GM12878 (cell line): ENCODE measurements at regions not wholly inside any gene's neighbourhood (a gene's known extent, or its start where the extent isn't known, plus 50 kb on each side); places are given as distances from the start of the nearest gene placed in this dataset.

Experiments
- ATAC-seq: fragments of 200-7000 bp; cut with Tn5 transposase; 3 replicates; pipeline ENCODE4 v1.9.1; 2020; ENCODE audit warnings: mild to moderate bottlenecking, moderate library complexity
- BruUV-seq: library from RNA; stranded (reverse); fragments of 400-500 nt; replicated peaks from 2 replicates; lab custom pipeline; 2021; lab: Mats Ljungman, UMichigan
- CTCF ChIA-PET: fragments of 300-600 bp; sonication (Branson Sonifier 250); formaldehyde crosslinking; extraction: SDS; loops from one replicate; lab custom pipeline; 2021; ENCODE audit warnings: inconsistent platforms; lab: Yijun Ruan, JAX
- POLR2A ChIA-PET: fragments of 350-600 bp; formaldehyde crosslinking; extraction: SDS; loops from one replicate; lab custom pipeline; 2021; ENCODE audit warnings: inconsistent platforms; lab: Charles Lee
- RAD21 ChIA-PET: fragments of 300-600 bp; sonication (Branson Sonifier 250); formaldehyde crosslinking; loops from one replicate; lab custom pipeline; 2023; ENCODE audit warnings: antibody characterized with exemption; ENCODE audit not compliant: unreplicated experiment; lab: Charles Lee
- SMC1A ChIA-PET: fragments of 300-600 bp; sonication (Branson Sonifier 250); formaldehyde crosslinking; loops from one replicate; lab custom pipeline; 2023; ENCODE audit not compliant: unreplicated experiment, uncharacterized antibody; lab: Charles Lee
- DNase-seq: peaks from one replicate; pipeline ENCODE4 v3.0.0-alpha.2; 2011; ENCODE audit warnings: low read depth, low spot score
- FAIRE-seq: peaks from 3 replicates; lab custom pipeline; 2011; peaks lifted over from hg19 to GRCh38; lab: Jason Lieb, UNC
- H2AFZ ChIP-seq: 2 replicates; pipeline ENCODE4 v1.6.0; 2011; ENCODE audit warnings: low read depth, low read length, control low read depth; ENCODE audit not compliant: control insufficient read depth
- H3K27ac ChIP-seq: 2 replicates; pipeline ENCODE4 v1.5.1; 2011; ENCODE audit warnings: control low read depth; ENCODE audit not compliant: control insufficient read depth, insufficient read depth
- H3K27me3 ChIP-seq, 2 experiments: replicated peaks in 1 of 2; 2 replicates each; pipeline versions ENCODE4 v1.6.0 to v1.6.1; 2011; ENCODE audit warnings: low read length in 1 of 2; ENCODE audit not compliant: control insufficient read depth in 2 of 2, insufficient read depth in 2 of 2
- H3K36me3 ChIP-seq, 2 experiments: 2 replicates each; pipeline ENCODE4 v1.5.1; 2011; ENCODE audit warnings: low read length in 1 of 2; ENCODE audit not compliant: control insufficient read depth in 2 of 2, insufficient read depth in 2 of 2
- H3K4me1 ChIP-seq: 2 replicates; pipeline ENCODE4 v1.6.1; 2011; ENCODE audit warnings: mild to moderate bottlenecking, low read length, moderate library complexity, mixed read lengths; ENCODE audit not compliant: control insufficient read depth, insufficient read depth
- H3K4me2 ChIP-seq: 2 replicates; pipeline ENCODE4 v1.6.0; 2011; ENCODE audit warnings: control low read depth; ENCODE audit not compliant: control insufficient read depth, insufficient read depth
- H3K4me3 ChIP-seq: fragments of 200-600 bp; sonication (generic); 2 replicates; pipeline ENCODE4 v1.5.1; 2016
- H3K79me2 ChIP-seq: 2 replicates; pipeline ENCODE4 v1.6.0; 2011; ENCODE audit warnings: low read length; ENCODE audit not compliant: control insufficient read depth, insufficient read depth
- H3K9ac ChIP-seq: 2 replicates; pipeline ENCODE4 v1.8.0; 2011; ENCODE audit warnings: low read length, control low read depth, mixed read lengths; ENCODE audit not compliant: control insufficient read depth, insufficient read depth
- H3K9me3 ChIP-seq: replicated peaks from 3 replicates; pipeline ENCODE4 v1.5.1; 2011; ENCODE audit warnings: mild to moderate bottlenecking, low read length; ENCODE audit not compliant: control insufficient read depth, insufficient read depth
- H4K20me1 ChIP-seq: 2 replicates; pipeline ENCODE4 v1.6.0; 2011; ENCODE audit not compliant: control insufficient read depth, insufficient read depth
- CBFB ChIP-seq: IDR thresholded peaks from 2 replicates; pipeline ENCODE4 v1.6.1; 2016; ENCODE audit warnings: antibody characterized with exemption, low read depth
- NFIC ChIP-seq: IDR thresholded peaks from 2 replicates; pipeline ENCODE4 v1.6.1; 2012; ENCODE audit warnings: low read depth, mild to moderate bottlenecking, inconsistent platforms, low read length, moderate library complexity
- POLR2AphosphoS2 ChIP-seq: IDR thresholded peaks from 2 replicates; pipeline ENCODE4 v1.6.1; 2011; ENCODE audit warnings: low read depth, mild to moderate bottlenecking, low read length, improper control_type of control experiment, moderate library complexity
- TAF1 ChIP-seq: IDR thresholded peaks from 2 replicates; pipeline ENCODE4 v1.6.1; 2011; ENCODE audit warnings: mild to moderate bottlenecking, low read depth, low read length, borderline replicate concordance
- ZNF24 ChIP-seq: fragments of 450-650 bp; IDR thresholded peaks from 2 replicates; pipeline ENCODE4 v1.6.1; 2017; ENCODE audit warnings: antibody characterized with exemption, mild to moderate bottlenecking
- ZSCAN29 ChIP-seq: fragments of 450-650 bp; IDR thresholded peaks from 2 replicates; pipeline ENCODE4 v1.6.1; 2017; ENCODE audit warnings: mild to moderate bottlenecking, moderate library complexity
- in situ Hi-C: fragments of 300-500 bp; cut with MboI; formaldehyde crosslinking; loops from 9 replicates; pipeline ENCODE4 v1.14.3; 2018; ENCODE audit warnings: mixed read lengths
- intact Hi-C: fragments of 100-400 bp; cut with micrococcal nuclease; formaldehyde crosslinking; loops from one replicate; pipeline ENCODE4 v1.14.2; 2022; ENCODE audit not compliant: unreplicated experiment
- TF ChIP-seq, protein P1 (sequence below): fragments of 450-650 bp; formaldehyde crosslinking; IDR thresholded peaks from 2 replicates; pipeline ENCODE4 v1.4.0; 2022; ENCODE audit warnings: mild to moderate bottlenecking, moderate library complexity

DNA sequence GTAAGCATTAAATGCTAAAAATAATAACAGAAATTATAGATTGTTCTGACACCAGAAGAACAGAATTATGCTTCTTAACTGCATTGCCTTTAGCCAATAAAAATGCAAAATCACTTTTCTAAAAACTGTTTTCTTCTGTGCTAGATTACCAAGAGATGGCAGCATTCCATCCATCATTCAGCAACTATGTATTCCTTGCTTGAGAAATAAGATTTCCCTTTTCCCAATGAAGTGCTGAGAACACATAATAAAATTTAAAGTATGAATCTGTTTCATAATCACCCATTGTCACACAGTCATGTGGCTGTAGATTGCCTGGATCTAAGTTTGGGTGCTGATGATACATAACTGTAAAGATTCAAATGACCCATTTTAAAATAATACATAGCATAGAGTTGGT lies 504.2 kb downstream of the TDRD15 start:
- FAIRE-seq (no peak), ATAC-seq (no peak), DNase-seq (no peak)
- H3K36me3 ChIP-seq, result no peaks in the 10 kb centered on the region
- no peak overlapping the region for H3K9ac ChIP-seq
- H3K27me3 ChIP-seq, result no peaks in the 10 kb centered on the region
- no peaks in the 10 kb centered on the region for H3K9me3 ChIP-seq
- H3K4me3 ChIP-seq, result no peak overlapping the region
- intact Hi-C loops (no loop called here), in situ Hi-C loops (no loop called here)
- no peaks in the 10 kb centered on the region for H4K20me1 ChIP-seq
- no peaks in the 10 kb centered on the region for H3K4me1 ChIP-seq
- SMC1A ChIA-PET, result no interaction called here
- no peaks in the 10 kb centered on the region for H3K79me2 ChIP-seq
- no peak overlapping the region for H2AFZ ChIP-seq
- POLR2A ChIA-PET, result no interaction called here
- TF ChIP-seq, protein P1, sequence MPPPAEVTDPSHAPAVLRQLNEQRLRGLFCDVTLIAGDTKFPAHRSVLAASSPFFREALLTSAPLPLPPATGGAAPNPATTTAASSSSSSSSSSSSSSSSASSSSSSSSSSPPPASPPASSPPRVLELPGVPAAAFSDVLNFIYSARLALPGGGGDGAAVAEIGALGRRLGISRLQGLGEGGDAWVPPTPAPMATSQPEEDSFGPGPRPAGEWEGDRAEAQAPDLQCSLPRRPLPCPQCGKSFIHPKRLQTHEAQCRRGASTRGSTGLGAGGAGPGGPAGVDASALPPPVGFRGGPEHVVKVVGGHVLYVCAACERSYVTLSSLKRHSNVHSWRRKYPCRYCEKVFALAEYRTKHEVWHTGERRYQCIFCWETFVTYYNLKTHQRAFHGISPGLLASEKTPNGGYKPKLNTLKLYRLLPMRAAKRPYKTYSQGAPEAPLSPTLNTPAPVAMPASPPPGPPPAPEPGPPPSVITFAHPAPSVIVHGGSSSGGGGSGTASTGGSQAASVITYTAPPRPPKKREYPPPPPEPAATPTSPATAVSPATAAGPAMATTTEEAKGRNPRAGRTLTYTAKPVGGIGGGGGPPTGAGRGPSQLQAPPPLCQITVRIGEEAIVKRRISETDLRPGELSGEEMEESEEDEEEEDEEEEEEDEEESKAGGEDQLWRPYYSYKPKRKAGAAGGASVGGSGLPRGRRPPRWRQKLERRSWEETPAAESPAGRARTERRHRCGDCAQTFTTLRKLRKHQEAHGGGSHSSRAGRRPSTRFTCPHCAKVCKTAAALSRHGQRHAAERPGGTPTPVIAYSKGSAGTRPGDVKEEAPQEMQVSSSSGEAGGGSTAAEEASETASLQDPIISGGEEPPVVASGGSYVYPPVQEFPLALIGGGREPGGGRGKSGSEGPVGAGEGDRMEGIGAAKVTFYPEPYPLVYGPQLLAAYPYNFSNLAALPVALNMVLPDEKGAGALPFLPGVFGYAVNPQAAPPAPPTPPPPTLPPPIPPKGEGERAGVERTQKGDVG (CRISPR knock-in tag), result no peak
- TF ChIP-seq CBFB, result no peak
- no peak for TF ChIP-seq TAF1
- no peak for TF ChIP-seq ZNF24
- no peak for TF ChIP-seq POLR2AphosphoS2
- TF ChIP-seq ZSCAN29, result no peak
- TF ChIP-seq NFIC, result no peak
- no peak overlapping the region for H3K4me2 ChIP-seq
- RAD21 ChIA-PET, result no interaction called here
- BruUV-seq, result no TSS peak
- no peak overlapping the region for H3K27ac ChIP-seq
- CTCF ChIA-PET, result no interaction called here
